ENCODE measurements at regions not wholly inside any gene's neighbourhood (a gene's known extent, or its start where the extent isn't known, plus 50 kb on each side); places are given as distances from the start of the nearest gene placed in this dataset.
"Not testable (repeated sequence)": the region's sequence is repeated elsewhere in the genome, so short reads cannot be mapped to it uniquely, and the experiment has no call there.

GRCh38 chr5:5857396-5857795 lies 434.9 kb downstream of the ICE1 start:
- Histone ChIP-seq H3K27ac (ENCODE audit: low read depth, low read length) (no peak overlapping the region), H3K4me1 (ENCODE audit: control insufficient read depth, insufficient read depth, low read length) (no peaks in the 10 kb centered on the region), H3K4me3 (ENCODE audit: low read length) (no peak overlapping the region), H3K36me3 (ENCODE audit: control insufficient read depth, insufficient read depth, low read length) (no peaks in the 10 kb centered on the region), H3K9ac (ENCODE audit: low read length) (no peak overlapping the region), H3K27me3 (ENCODE audit: control insufficient read depth, insufficient read depth, low read length) (no peaks in the 10 kb centered on the region)

- no peak overlapping the region for H3K4me3 ChIP-seq (ENCODE audit: low read length)
- no peak overlapping the region for H3K27ac ChIP-seq (ENCODE audit: low read depth, low read length)
- no peaks in the 10 kb centered on the region for H3K4me1 ChIP-seq (ENCODE audit: control insufficient read depth, insufficient read depth, low read length)
- H3K36me3 ChIP-seq (ENCODE audit: control insufficient read depth, insufficient read depth, low read length) = no peaks in the 10 kb centered on the region
- H3K9ac ChIP-seq (ENCODE audit: low read length) = no peak overlapping the region
- no peaks in the 10 kb centered on the region for H3K27me3 ChIP-seq (ENCODE audit: control insufficient read depth, insufficient read depth, low read length)
These were observed 431.6 kb downstream of the ICE1 start for GRCh38 chr5:5854087-5854486.

DNA sequence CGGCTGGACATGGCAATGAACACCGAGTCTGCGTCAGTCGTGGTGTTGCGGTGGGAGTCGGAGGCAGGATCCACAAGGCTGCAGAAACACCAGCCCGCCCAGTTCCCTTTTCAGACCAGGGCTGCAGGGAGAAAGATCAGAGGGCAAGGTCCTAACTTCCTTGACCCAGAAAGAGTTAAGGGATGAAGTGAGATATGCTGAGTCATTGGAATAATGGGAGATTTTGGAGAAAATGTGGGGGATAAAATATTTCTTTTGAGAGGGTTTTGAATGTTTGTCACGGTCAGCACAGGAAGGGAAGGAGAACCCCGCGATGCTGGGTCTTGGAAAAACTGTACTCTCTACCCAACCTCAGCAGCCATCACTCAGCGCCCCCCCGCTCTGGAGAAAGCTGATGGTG lies 416.0 kb downstream of the ICE1 start:
- Histone ChIP-seq H3K27ac (ENCODE audit: low read depth, low read length) (no peak overlapping the region), H3K4me3 (ENCODE audit: low read length) (no peak overlapping the region), H3K4me1 (ENCODE audit: control insufficient read depth, insufficient read depth, low read length) (no peaks in the 10 kb centered on the region), H3K9ac (ENCODE audit: low read length) (no peak overlapping the region), H3K36me3 (ENCODE audit: control insufficient read depth, insufficient read depth, low read length) (no peaks in the 10 kb centered on the region), H3K27me3 (ENCODE audit: control insufficient read depth, insufficient read depth, low read length) (no peaks in the 10 kb centered on the region)

- H3K9ac ChIP-seq (ENCODE audit: low read length) = not testable (repeated sequence)
These were observed 409.1 kb downstream of the ICE1 start for GRCh38 chr5:5831622-5832021.

GRCh38 chr5:5828619-5829018 lies 406.1 kb downstream of the ICE1 start:
- Histone ChIP-seq H3K4me3 (ENCODE audit: low read length) (no peak overlapping the region), H3K4me1 (ENCODE audit: control insufficient read depth, insufficient read depth, low read length) (no peaks in the 10 kb centered on the region), H3K36me3 (ENCODE audit: control insufficient read depth, insufficient read depth, low read length) (no peaks in the 10 kb centered on the region), H3K27me3 (ENCODE audit: control insufficient read depth, insufficient read depth, low read length) (no peaks in the 10 kb centered on the region), H3K9ac (ENCODE audit: low read length) (no peak overlapping the region), H3K27ac (ENCODE audit: low read depth, low read length) (no peak overlapping the region)

More at GRCh38 chr5:5831622-5832021, 409.1 kb downstream of the ICE1 start:
- H3K4me3 ChIP-seq (ENCODE audit: low read length); H3K27me3 ChIP-seq (ENCODE audit: control insufficient read depth, insufficient read depth, low read length); H3K4me1 ChIP-seq (ENCODE audit: control insufficient read depth, insufficient read depth, low read length); H3K27ac ChIP-seq (ENCODE audit: low read depth, low read length); H3K36me3 ChIP-seq (ENCODE audit: control insufficient read depth, insufficient read depth, low read length): not testable (repeated sequence)

- no peaks in the 10 kb centered on the region for H3K36me3 ChIP-seq (ENCODE audit: control insufficient read depth, insufficient read depth, low read length)
- H3K27ac ChIP-seq (ENCODE audit: low read depth, low read length) = no peak overlapping the region
- H3K4me1 ChIP-seq (ENCODE audit: control insufficient read depth, insufficient read depth, low read length) = no peaks in the 10 kb centered on the region
- no peaks in the 10 kb centered on the region for H3K27me3 ChIP-seq (ENCODE audit: control insufficient read depth, insufficient read depth, low read length)
- H3K4me3 ChIP-seq (ENCODE audit: low read length) = no peak overlapping the region
- H3K9ac ChIP-seq (ENCODE audit: low read length) = no peak overlapping the region
These were observed 404.4 kb downstream of the ICE1 start for GRCh38 chr5:5826911-5827310.

DNA sequence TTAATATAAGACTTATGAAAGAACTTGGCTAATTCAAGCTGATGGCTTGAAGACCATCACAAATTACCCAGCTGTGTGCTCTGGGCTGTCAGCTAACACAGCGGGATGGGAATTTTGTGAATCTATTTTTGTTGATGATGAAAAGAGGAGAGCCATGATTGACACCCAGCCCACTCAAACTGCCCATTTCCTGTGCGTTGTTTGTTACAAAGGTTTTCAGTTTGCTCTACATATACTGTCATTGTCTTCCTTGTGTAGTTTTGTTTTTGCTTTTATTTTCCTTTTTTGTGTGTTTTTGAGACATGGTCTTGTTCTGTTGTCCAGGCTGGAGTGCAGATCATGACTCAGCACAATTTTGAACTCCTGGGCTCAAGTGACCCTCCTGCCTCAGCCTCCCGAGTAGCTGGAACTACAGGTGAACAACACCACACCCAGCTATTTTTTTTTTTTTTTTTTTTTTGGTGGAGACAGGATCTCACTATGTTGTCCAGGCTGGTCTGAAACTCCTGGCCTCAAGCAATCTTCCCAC lies 400.3 kb downstream of the ICE1 start:
- Histone ChIP-seq H3K36me3 (ENCODE audit: control insufficient read depth, insufficient read depth, low read length) (no peaks in the 10 kb centered on the region), H3K4me1 (ENCODE audit: control insufficient read depth, insufficient read depth, low read length) (no peaks in the 10 kb centered on the region), H3K4me3 (ENCODE audit: low read length) (no peak overlapping the region), H3K27ac (ENCODE audit: low read depth, low read length) (no peak overlapping the region), H3K9ac (ENCODE audit: low read length) (no peak overlapping the region), H3K27me3 (ENCODE audit: control insufficient read depth, insufficient read depth, low read length) (no peaks in the 10 kb centered on the region)

- Histone ChIP-seq H3K27ac (ENCODE audit: low read depth, low read length) (no peak overlapping the region), H3K36me3 (ENCODE audit: control insufficient read depth, insufficient read depth, low read length) (no peaks in the 10 kb centered on the region), H3K27me3 (ENCODE audit: control insufficient read depth, insufficient read depth, low read length) (no peaks in the 10 kb centered on the region)
These were observed 394.5 kb downstream of the ICE1 start for GRCh38 chr5:5816960-5817359.

GRCh38 chr5:5813441-5813840 lies 391.0 kb downstream of the ICE1 start:
- Histone ChIP-seq H3K4me1 (ENCODE audit: control insufficient read depth, insufficient read depth, low read length) (no peaks in the 10 kb centered on the region), H3K9ac (ENCODE audit: low read length) (no peak overlapping the region), H3K27me3 (ENCODE audit: control insufficient read depth, insufficient read depth, low read length) (no peaks in the 10 kb centered on the region), H3K4me3 (ENCODE audit: low read length) (no peak overlapping the region), H3K36me3 (ENCODE audit: control insufficient read depth, insufficient read depth, low read length) (no peaks in the 10 kb centered on the region), H3K27ac (ENCODE audit: low read depth, low read length) (no peak overlapping the region)

More at GRCh38 chr5:5816960-5817359, 394.5 kb downstream of the ICE1 start:
- Histone ChIP-seq H3K9ac (ENCODE audit: low read length) (no peak overlapping the region), H3K4me3 (ENCODE audit: low read length) (no peak overlapping the region), H3K4me1 (ENCODE audit: control insufficient read depth, insufficient read depth, low read length) (no peaks in the 10 kb centered on the region)

- no peak overlapping the region for H3K4me3 ChIP-seq (ENCODE audit: low read length)
- H3K4me1 ChIP-seq (ENCODE audit: control insufficient read depth, insufficient read depth, low read length) = no peaks in the 10 kb centered on the region
- H3K27ac ChIP-seq (ENCODE audit: low read depth, low read length) = no peak overlapping the region
- H3K36me3 ChIP-seq (ENCODE audit: control insufficient read depth, insufficient read depth, low read length) = no peaks in the 10 kb centered on the region
- H3K9ac ChIP-seq (ENCODE audit: low read length) = no peak overlapping the region
- H3K27me3 ChIP-seq (ENCODE audit: control insufficient read depth, insufficient read depth, low read length) = no peaks in the 10 kb centered on the region
These were observed 388.0 kb downstream of the ICE1 start for GRCh38 chr5:5810461-5810860.

GRCh38 chr5:5805916-5806315 lies 383.4 kb downstream of the ICE1 start:
- Histone ChIP-seq H3K27ac (ENCODE audit: low read depth, low read length) (no peak overlapping the region), H3K4me1 (ENCODE audit: control insufficient read depth, insufficient read depth, low read length) (no peaks in the 10 kb centered on the region), H3K9ac (ENCODE audit: low read length) (no peak overlapping the region), H3K36me3 (ENCODE audit: control insufficient read depth, insufficient read depth, low read length) (no peaks in the 10 kb centered on the region), H3K27me3 (ENCODE audit: control insufficient read depth, insufficient read depth, low read length) (no peaks in the 10 kb centered on the region), H3K4me3 (ENCODE audit: low read length) (no peak overlapping the region)

- no peaks in the 10 kb centered on the region for H3K4me1 ChIP-seq (ENCODE audit: control insufficient read depth, insufficient read depth, low read length)
- H3K4me3 ChIP-seq (ENCODE audit: low read length) = no peak overlapping the region
- no peak overlapping the region for H3K9ac ChIP-seq (ENCODE audit: low read length)
- no peak overlapping the region for H3K27ac ChIP-seq (ENCODE audit: low read depth, low read length)
- no peaks in the 10 kb centered on the region for H3K36me3 ChIP-seq (ENCODE audit: control insufficient read depth, insufficient read depth, low read length)
- no peaks in the 10 kb centered on the region for H3K27me3 ChIP-seq (ENCODE audit: control insufficient read depth, insufficient read depth, low read length)
These were observed 382.2 kb downstream of the ICE1 start for GRCh38 chr5:5804478-5805233.
